WI38 (cell line): ENCODE measurements at regions not wholly inside any gene's neighbourhood (a gene's known extent, or its start where the extent isn't known, plus 50 kb on each side); places are given as distances from the start of the nearest gene placed in this dataset.

Experiments used
- H3K4me3 ChIP-seq: 2 replicates; pipeline ENCODE4 v1.5.1; 2011; ENCODE audit warnings: low read depth, mild to moderate bottlenecking, control low read depth, low read length
- CTCF ChIP-seq: IDR thresholded peaks from 2 replicates; pipeline ENCODE4 v1.5.1; 2012; ENCODE audit warnings: low read depth, mild to moderate bottlenecking, control low read depth, low read length

DNA sequence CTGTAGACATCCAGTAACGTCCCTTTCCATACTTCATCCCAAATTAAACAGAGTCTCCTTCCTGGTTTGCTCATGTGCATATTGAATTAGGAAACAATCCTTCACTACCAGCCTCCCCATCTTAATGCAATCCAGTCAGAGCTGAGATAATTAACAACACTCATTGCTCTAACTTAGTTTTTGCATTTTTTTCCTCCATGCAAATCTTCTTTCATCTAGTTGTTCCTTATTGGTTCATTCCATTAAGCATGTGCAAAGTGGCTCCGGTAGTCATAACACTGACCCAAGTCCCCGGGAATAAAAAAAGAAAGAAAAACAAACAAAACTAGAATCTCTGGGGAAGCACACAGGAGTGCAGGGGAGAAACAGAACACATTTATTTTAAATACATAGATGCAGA is 1176.1 kb downstream of the GATA3 start:
- H3K4me3 ChIP-seq = no peak overlapping the region
- no peak for TF ChIP-seq CTCF

- no peak for TF ChIP-seq CTCF
- no peak overlapping the region for H3K4me3 ChIP-seq
These were observed 1179.7 kb downstream of the GATA3 start for GRCh38 chr10:9234191-9234590.

DNA sequence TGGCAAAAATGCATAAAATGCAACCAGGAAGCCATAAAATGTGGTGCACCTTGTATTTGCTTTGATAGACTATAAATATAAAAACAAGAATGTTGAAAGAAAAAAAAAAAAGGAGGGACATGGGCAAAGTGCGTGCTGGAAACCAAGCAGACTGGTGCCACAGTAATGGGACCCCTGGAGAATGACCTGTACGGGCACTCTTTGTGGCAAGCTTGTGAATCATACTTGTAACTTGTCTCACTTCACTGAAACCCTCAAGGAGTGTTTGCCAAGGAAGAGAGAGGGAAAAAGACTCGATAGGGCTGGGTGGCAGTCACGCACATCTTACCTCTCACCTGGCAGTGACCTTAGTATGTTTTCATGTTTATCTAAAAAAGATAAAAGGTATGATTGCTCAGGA is 1183.6 kb downstream of the GATA3 start:
- no peak overlapping the region for H3K4me3 ChIP-seq
- no peak for TF ChIP-seq CTCF

GRCh38 chr10:9239298-9239697 is 1184.8 kb downstream of the GATA3 start:
- TF ChIP-seq CTCF = no peak
- H3K4me3 ChIP-seq = no peak overlapping the region

- no peak overlapping the region for H3K4me3 ChIP-seq
- no peak for TF ChIP-seq CTCF
These were observed 1189.5 kb downstream of the GATA3 start for GRCh38 chr10:9243941-9244411.

GRCh38 chr10:9244864-9245263 is 1190.4 kb downstream of the GATA3 start:
- TF ChIP-seq CTCF = no peak
- no peak overlapping the region for H3K4me3 ChIP-seq

DNA sequence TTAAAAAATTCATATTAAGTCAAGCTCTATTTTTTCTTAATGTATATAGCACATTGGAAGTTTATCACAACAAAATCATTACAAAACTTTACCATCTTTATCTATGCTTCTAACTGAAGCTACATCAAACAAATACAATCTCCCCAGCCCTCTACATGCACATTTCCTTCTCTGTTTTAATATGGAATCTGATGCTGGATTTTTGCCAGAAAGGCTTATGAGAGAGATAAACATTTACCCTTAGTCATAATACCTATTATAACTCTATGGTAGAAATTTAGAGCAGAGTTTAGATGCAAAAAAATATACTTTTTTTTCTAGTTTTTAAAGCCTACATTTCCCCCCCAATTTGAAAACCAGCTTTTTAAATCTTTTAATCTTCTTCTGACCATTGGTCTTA is 1198.6 kb downstream of the GATA3 start:
- no peak overlapping the region for H3K4me3 ChIP-seq
- TF ChIP-seq CTCF = no peak
